IMR-90 (cell line): ENCODE measurements at regions not wholly inside any gene's neighbourhood (a gene's known extent, or its start where the extent isn't known, plus 50 kb on each side); places are given as distances from the start of the nearest gene placed in this dataset.

Experiments
- ATAC-seq: fragments of 200-7000 bp; cut with Tn5 transposase; 2 replicates; pipeline ENCODE4 v1.9.1; 2020; ENCODE audit warnings: low read depth, mild to moderate bottlenecking, moderate library complexity
- BruUV-seq: library from RNA; stranded (reverse); fragments of 400-500 nt; replicated peaks from 2 replicates; lab custom pipeline; 2021; lab: Mats Ljungman, UMichigan
- CTCF ChIA-PET: fragments of 300-600 bp; formaldehyde crosslinking; extraction: SDS; loops from one replicate; lab custom pipeline; 2021; ENCODE audit warnings: antibody characterized with exemption; lab: Yijun Ruan, JAX
- POLR2A ChIA-PET: fragments of 300-600 bp; sonication (Branson Sonifier 250); formaldehyde crosslinking; loops from one replicate; lab custom pipeline; 2022; ENCODE audit warnings: antibody characterized with exemption; ENCODE audit not compliant: unreplicated experiment; lab: Charles Lee
- DNase-seq: peaks from one replicate; pipeline ENCODE4 v3.0.0; 2013
- H2AFZ ChIP-seq: replicated peaks from 2 replicates; pipeline ENCODE3; 2013; ENCODE audit warnings: low read length, mild to moderate bottlenecking; ENCODE audit not compliant: poor library complexity
- H2AK5ac ChIP-seq: 2 replicates; pipeline ENCODE4 v1.6.1; 2013; ENCODE audit warnings: low read depth, low read length, inconsistent platforms
- H2AK9ac ChIP-seq: replicated peaks from 2 replicates; pipeline ENCODE3; 2013; ENCODE audit warnings: mild to moderate bottlenecking, low read depth, low read length, moderate library complexity; ENCODE audit not compliant: poor library complexity
- H2BK120ac ChIP-seq: 2 replicates; pipeline ENCODE4 v1.6.1; 2013; ENCODE audit warnings: low read depth, low read length, inconsistent platforms
- H2BK15ac ChIP-seq: 3 replicates; pipeline ENCODE4 v1.6.1; 2013; ENCODE audit warnings: low read depth, low read length, inconsistent platforms
- H2BK20ac ChIP-seq: 2 replicates; pipeline ENCODE4 v1.6.1; 2013; ENCODE audit warnings: low read depth, mild to moderate bottlenecking, inconsistent platforms, low read length, moderate library complexity
- H2BK5ac ChIP-seq: 2 replicates; pipeline ENCODE4 v1.6.1; 2013; ENCODE audit warnings: mild to moderate bottlenecking, low read depth, low read length, inconsistent platforms; ENCODE audit not compliant: poor library complexity, severe bottlenecking
- H3K14ac ChIP-seq: replicated peaks from 2 replicates; pipeline ENCODE4 v1.6.1; 2013; ENCODE audit warnings: low read depth, low read length, inconsistent platforms
- H3K18ac ChIP-seq: 2 replicates; pipeline ENCODE4 v1.6.1; 2013; ENCODE audit warnings: low read depth, low read length, control low read depth
- H3K23ac ChIP-seq: 2 replicates; pipeline ENCODE4 v1.6.1; 2013; ENCODE audit warnings: low read depth, low read length, inconsistent platforms
- H3K27ac ChIP-seq: 2 replicates; pipeline ENCODE4 v1.5.1; 2013; ENCODE audit warnings: mild to moderate bottlenecking, control low read depth, low read length; ENCODE audit not compliant: insufficient read depth
- H3K27me3 ChIP-seq: 2 replicates; pipeline ENCODE4 v1.6.1; 2013; ENCODE audit warnings: low read length; ENCODE audit not compliant: control insufficient read depth, insufficient read depth
- H3K36me3 ChIP-seq: 2 replicates; pipeline ENCODE4 v1.6.1; 2013; ENCODE audit warnings: low read length, mixed read lengths; ENCODE audit not compliant: control insufficient read depth, insufficient read depth
- H3K4ac ChIP-seq: 2 replicates; pipeline ENCODE4 v1.6.1; 2013; ENCODE audit warnings: low read depth, low read length, inconsistent platforms
- H3K4me1 ChIP-seq: 2 replicates; pipeline ENCODE4 v1.6.1; 2013; ENCODE audit warnings: low read length, mixed read lengths; ENCODE audit not compliant: control insufficient read depth, insufficient read depth
- H3K4me2 ChIP-seq: 2 replicates; pipeline ENCODE4 v1.6.1; 2013; ENCODE audit warnings: low read depth, mild to moderate bottlenecking, control low read depth, low read length, moderate library complexity
- H3K4me3 ChIP-seq: 2 replicates; pipeline ENCODE4 v1.5.1; 2013; ENCODE audit warnings: low read depth, mild to moderate bottlenecking, control low read depth, low read length, moderate library complexity; ENCODE audit not compliant: insufficient read depth
- H3K56ac ChIP-seq: 2 replicates; pipeline ENCODE4 v1.6.1; 2013; ENCODE audit warnings: low read length, inconsistent platforms; ENCODE audit not compliant: insufficient read depth; ENCODE audit errors: extremely low read depth
- H3K79me1 ChIP-seq, 2 experiments: 2 replicates each; pipeline ENCODE4 v1.6.1; 2013; ENCODE audit warnings: low read length in 2 of 2, inconsistent platforms in 1 of 2, low read depth in 1 of 2
- H3K9ac ChIP-seq: 2 replicates; pipeline ENCODE4 v1.6.1; 2013; ENCODE audit warnings: low read depth, low read length, control low read depth
- H3K9me1 ChIP-seq: 2 replicates; pipeline ENCODE4 v1.6.1; 2013; ENCODE audit warnings: low read length, inconsistent platforms; ENCODE audit not compliant: insufficient read depth
- H3K9me3 ChIP-seq: 2 replicates; pipeline ENCODE4 v1.6.1; 2013; ENCODE audit warnings: low read length; ENCODE audit not compliant: control insufficient read depth, insufficient read depth
- H4K20me1 ChIP-seq: 2 replicates; pipeline ENCODE4 v1.6.1; 2013; ENCODE audit warnings: low read length, inconsistent platforms; ENCODE audit not compliant: insufficient read depth
- H4K5ac ChIP-seq: 2 replicates; pipeline ENCODE4 v1.6.1; 2013; ENCODE audit warnings: mild to moderate bottlenecking, low read depth, low read length, control low read depth
- H4K8ac ChIP-seq, 2 experiments: 2 replicates each; pipeline ENCODE4 v1.6.1; 2013; ENCODE audit warnings: low read depth in 2 of 2, low read length in 2 of 2, control low read depth in 1 of 2, inconsistent platforms in 1 of 2
- H4K91ac ChIP-seq: 2 replicates; pipeline ENCODE4 v1.6.1; 2013; ENCODE audit warnings: low read depth, low read length, inconsistent platforms; ENCODE audit not compliant: insufficient read depth
- BHLHE40 ChIP-seq: fragments of 150-350 bp; IDR thresholded peaks from 2 replicates; pipeline ENCODE4 v1.6.1; 2016; ENCODE audit warnings: mild to moderate bottlenecking, low read depth, low read length
- CEBPB ChIP-seq: IDR thresholded peaks from 2 replicates; pipeline ENCODE4 v1.6.1; 2012; ENCODE audit warnings: low read depth, low read length, improper control_type of control experiment
- CHD1 ChIP-seq: IDR thresholded peaks from 2 replicates; pipeline ENCODE4 v1.6.1; 2012; ENCODE audit warnings: low read depth, low read length, improper control_type of control experiment
- CTCF ChIP-seq: conservative IDR thresholded peaks from 2 replicates; pipeline ENCODE4 v1.5.1; 2012; ENCODE audit warnings: mild to moderate bottlenecking, low read depth, low read length, improper control_type of control experiment
- ELK1 ChIP-seq: fragments of 150-350 bp; IDR thresholded peaks from 2 replicates; pipeline ENCODE4 v1.6.1; 2016; ENCODE audit warnings: low read depth, mild to moderate bottlenecking, low read length, moderate library complexity, borderline replicate concordance
- FOS ChIP-seq: fragments of 150-350 bp; IDR thresholded peaks from 2 replicates; pipeline ENCODE4 v1.6.1; 2016; ENCODE audit warnings: low read depth, low read length
- MAFK ChIP-seq: IDR thresholded peaks from 2 replicates; pipeline ENCODE4 v1.6.1; 2012; ENCODE audit warnings: low read depth, low read length, improper control_type of control experiment
- MXI1 ChIP-seq: IDR thresholded peaks from 2 replicates; pipeline ENCODE4 v1.6.1; 2012; ENCODE audit warnings: low read depth, mild to moderate bottlenecking, low read length, moderate library complexity, borderline replicate concordance
- POLR2A ChIP-seq: IDR thresholded peaks from 2 replicates; pipeline ENCODE4 v1.6.1; 2012; ENCODE audit warnings: mild to moderate bottlenecking, low read depth, low read length
- RAD21 ChIP-seq: IDR thresholded peaks from 2 replicates; pipeline ENCODE4 v1.6.1; 2012; ENCODE audit warnings: low read length, improper control_type of control experiment
- RFX5 ChIP-seq: IDR thresholded peaks from 2 replicates; pipeline ENCODE4 v1.8.0; 2012; ENCODE audit warnings: low read depth, mild to moderate bottlenecking, low read length, moderate library complexity
- SMC3 ChIP-seq: fragments of 150-350 bp; IDR thresholded peaks from 2 replicates; pipeline ENCODE4 v1.6.1; 2016; ENCODE audit warnings: low read depth, mild to moderate bottlenecking, antibody characterized with exemption, low read length, moderate library complexity
- WGBS, 2 experiments: methylation state at CpG; one replicate each; pipeline versions ENCODE4 v1.1.5 to v1.1.7; 2013; ENCODE audit warnings: missing lambda C conversion rate in 2 of 2; ENCODE audit not compliant: insufficient read length in 1 of 2; ENCODE audit errors: extremely low coverage in 2 of 2; 5-methylcytosine and 5-hydroxymethylcytosine counted together
- dilution Hi-C: fragments of 300-500 bp; cut with HindIII; formaldehyde crosslinking; loops from one replicate; pipeline ENCODE4 v1.14.3; 2018; ENCODE audit warnings: low sequenced_read_pairs; ENCODE audit not compliant: unreplicated experiment
- in situ Hi-C: fragments of 300-500 bp; cut with MboI; formaldehyde crosslinking; loops from 3 replicates; pipeline ENCODE4 v1.14.3; 2019; ENCODE audit warnings: low sequenced_read_pairs, inconsistent platforms, mixed read lengths
- intact Hi-C: fragments of 100-400 bp; cut with micrococcal nuclease; formaldehyde crosslinking; loops from 2 replicates; pipeline ENCODE4 v1.10.0; 2022

GRCh38 chr5:174433098-174433497 lies 291.3 kb upstream of the MSX2 start:
- no peaks in the 10 kb centered on the region for H3K36me3 ChIP-seq
- no TSS peak for BruUV-seq
- H2AFZ ChIP-seq = no peak overlapping the region
- H3K18ac ChIP-seq = no peak overlapping the region
- H3K4me2 ChIP-seq = no peak overlapping the region
- no peaks in the 10 kb centered on the region for H3K9me3 ChIP-seq
- no peak overlapping the region for H3K4ac ChIP-seq
- H3K14ac ChIP-seq = no peak overlapping the region
- no peak overlapping the region for H3K27ac ChIP-seq
- no peak overlapping the region for H3K23ac ChIP-seq
- ChIA-PET POLR2A (no interaction called here), CTCF (no interaction called here)
- no peak overlapping the region for H2BK15ac ChIP-seq
- H2AK5ac ChIP-seq = no peak overlapping the region
- H4K20me1 ChIP-seq = no peaks in the 10 kb centered on the region
- no peak overlapping the region for H4K8ac ChIP-seq
- no peak overlapping the region for H4K91ac ChIP-seq
- no peak overlapping the region for H3K9ac ChIP-seq
- no CpG with 5 or more reads among the region's 2 CpGs for WGBS, 2 experiments
- H3K9me1 ChIP-seq = no peaks in the 10 kb centered on the region
- no peaks in the 10 kb centered on the region for H3K79me1 ChIP-seq
- H4K5ac ChIP-seq = no peak overlapping the region
- H3K56ac ChIP-seq = no peak overlapping the region
- no peak overlapping the region for H2BK120ac ChIP-seq
- no peak overlapping the region for H2BK20ac ChIP-seq
- dilution Hi-C loops = no loop called here
- no peaks in the 10 kb centered on the region for H3K4me1 ChIP-seq
- no peak overlapping the region for H3K4me3 ChIP-seq
- no peak overlapping the region for H2AK9ac ChIP-seq
- ATAC-seq (no peak), DNase-seq (no peak)
- intact Hi-C loops = no loop called here
- in situ Hi-C loops = no loop called here
- 0 out of 2 replicates have a peak, but pooled peaks cover 2% of the 10 kb centered on the region for H3K27me3 ChIP-seq
- no peak overlapping the region for H2BK5ac ChIP-seq
- TF ChIP-seq RAD21 (no peak), CTCF (no peak), CEBPB (no peak), RFX5 (no peak), FOS (no peak), POLR2A (no peak), ELK1 (no peak), MXI1 (no peak), SMC3 (no peak), MAFK (no peak), CHD1 (no peak), BHLHE40 (no peak)
